Uterus (tissue), 3 donors: ENCODE measurements at regions not wholly inside any gene's neighbourhood (a gene's known extent, or its start where the extent isn't known, plus 50 kb on each side); places are given as distances from the start of the nearest gene placed in this dataset.
A peak's percentile ranks its signal among the peaks of the same experiment; 100 is the strongest.
"Not testable (repeated sequence)": the region's sequence is repeated elsewhere in the genome, so short reads cannot be mapped to it uniquely, and the experiment has no call there.

Experiments used
- DNase-seq, 2 donors: peaks; one replicate each; pipeline ENCODE4 v3.0.0-alpha.2; 2019 to 2020
- H3K27ac ChIP-seq, 2 donors: fragments of 200-600 bp; sonication (generic); 1 replicate in 1 of 2; 2 replicates in 1 of 2; pipeline ENCODE4 v1.5.1; 2016 to 2018
- H3K27me3 ChIP-seq, 2 donors: fragments of 200-600 bp; sonication (generic); one replicate each; pipeline ENCODE4 v1.5.1; 2018 to 2019; ENCODE audit warnings: control low read depth in 1 of 2
- H3K36me3 ChIP-seq, 2 donors: fragments of 200-600 bp; sonication (generic); one replicate each; pipeline ENCODE4 v1.5.1; 2019; ENCODE audit warnings: control low read depth in 1 of 2
- H3K4me1 ChIP-seq, 2 donors: fragments of 200-600 bp; sonication (generic); one replicate each; pipeline ENCODE4 v1.5.1; 2018 to 2019; ENCODE audit warnings: control low read depth in 1 of 2
- H3K4me3 ChIP-seq, 2 donors: fragments of 200-600 bp; sonication (generic); 1 replicate in 1 of 2; 2 replicates in 1 of 2; pipeline ENCODE4 v1.5.1; 2018 to 2019; ENCODE audit warnings: mild to moderate bottlenecking in 1 of 2
- H3K9me3 ChIP-seq, 2 donors: fragments of 200-600 bp; sonication (generic); one replicate each; pipeline ENCODE4 v1.5.1; 2019; ENCODE audit warnings: control low read depth in 1 of 2
- CTCF ChIP-seq, 4 experiments: fragments of 200-600 bp in 2 of 4; fragments of 450-650 bp in 2 of 4; sonication (generic) in 2 of 4; IDR thresholded peaks; one replicate each; pipeline ENCODE4 v1.5.1; 2016 to 2019; ENCODE audit warnings: antibody characterized with exemption in 4 of 4, mild to moderate bottlenecking in 2 of 4, moderate library complexity in 1 of 4
- POLR2A ChIP-seq, 2 donors: fragments of 450-650 bp; IDR thresholded peaks; one replicate each; pipeline ENCODE4 v1.6.1; 2016; ENCODE audit warnings: antibody characterized with exemption in 2 of 2, mild to moderate bottlenecking in 1 of 2, moderate library complexity in 1 of 2
- intact Hi-C: fragments of 100-400 bp; cut with DNase I; formaldehyde crosslinking; loops from one replicate; pipeline ENCODE4 v1.15.1; 2023; ENCODE audit warnings: low total_unique reads
- donor health status: DM: yes; HTN: yes; CAD: no.

GRCh38 chr9:36499174-36499890 is 73.4 kb upstream of the MELK start:
- H3K27ac ChIP-seq, result no peak overlapping the region
- no peak for DNase-seq
- intact Hi-C loops, result no loop called here
- no peaks in the 10 kb centered on the region for H3K9me3 ChIP-seq
- no peaks in the 10 kb centered on the region for H3K27me3 ChIP-seq
- H3K36me3 ChIP-seq, result no peaks in the 10 kb centered on the region
- no peak overlapping the region for H3K4me3 ChIP-seq
- H3K4me1 ChIP-seq, result no peaks in the 10 kb centered on the region
- TF ChIP-seq POLR2A (IDR thresholded peaks at IDR 0.05) (no peak), CTCF (IDR thresholded peaks at IDR 0.05) (no peak)

GRCh38 chr9:36493564-36493963 is 79.1 kb upstream of the MELK start:
- H3K4me1 ChIP-seq, H3K9me3 ChIP-seq, H3K27me3 ChIP-seq, H3K4me3 ChIP-seq, intact Hi-C loops, DNase-seq, H3K36me3 ChIP-seq, H3K27ac ChIP-seq: not testable (repeated sequence)

- DNase-seq, result no peak
- H3K4me1 ChIP-seq, result no peaks in the 10 kb centered on the region
- no peaks in the 10 kb centered on the region for H3K9me3 ChIP-seq
- TF ChIP-seq CTCF (IDR thresholded peaks at IDR 0.05), result no peak
- no peak overlapping the region for H3K4me3 ChIP-seq
- no peak overlapping the region for H3K27ac ChIP-seq
- H3K27me3 ChIP-seq, result no peaks in the 10 kb centered on the region
- intact Hi-C loops, result no loop called here
- H3K36me3 ChIP-seq, result no peaks in the 10 kb centered on the region
These were observed 79.8 kb upstream of the MELK start for GRCh38 chr9:36492865-36493264.

- intact Hi-C loops, result no loop called here
- no peaks in the 10 kb centered on the region for H3K4me1 ChIP-seq
- H3K36me3 ChIP-seq, result no peaks in the 10 kb centered on the region
- H3K9me3 ChIP-seq, result no peaks in the 10 kb centered on the region
- H3K27me3 ChIP-seq, result no peaks in the 10 kb centered on the region
- H3K27ac ChIP-seq, result peak overlapping the region; percentile 92 to 93
- no peak for TF ChIP-seq CTCF (IDR thresholded peaks at IDR 0.05)
- TF ChIP-seq POLR2A (IDR thresholded peaks at IDR 0.05), result no peak
- no peak for DNase-seq
- H3K4me3 ChIP-seq, result no peak overlapping the region
These were observed 83.2 kb upstream of the MELK start for GRCh38 chr9:36489453-36489852.

GRCh38 chr9:36488389-36488756 is 84.3 kb upstream of the MELK start:
- no peaks in the 10 kb centered on the region for H3K36me3 ChIP-seq
- intact Hi-C loops, result no loop called here
- no peaks in the 10 kb centered on the region for H3K4me1 ChIP-seq

More at GRCh38 chr9:36488389-36488756, 84.3 kb upstream of the MELK start:
- H3K9me3 ChIP-seq, result no peaks in the 10 kb centered on the region
- H3K4me3 ChIP-seq, result peak overlapping the region; percentile 49 to 56
- no peak for DNase-seq
- H3K27ac ChIP-seq, result peak overlapping the region; percentile 92 to 93
- TF ChIP-seq CTCF (IDR thresholded peaks at IDR 0.05) (no peak), POLR2A (IDR thresholded peaks at IDR 0.05) (no peak)
- no peaks in the 10 kb centered on the region for H3K27me3 ChIP-seq
